Heart left ventricle (tissue), 13 donors: ENCODE measurements at regions not wholly inside any gene's neighbourhood (a gene's known extent, or its start where the extent isn't known, plus 50 kb on each side); places are given as distances from the start of the nearest gene placed in this dataset.

Experiments
- CTCF ChIP-seq, 12 donors: fragments of 200-600 bp; sonication (generic) in 4 of 12; IDR thresholded peaks; one replicate each; pipeline versions ENCODE4 v1.5.0 to v1.8.0; 2018 to 2022; ENCODE audit warnings: antibody characterized with exemption in 12 of 12, mild to moderate bottlenecking in 5 of 12
- POLR2A ChIP-seq, 2 donors: fragments of 450-650 bp; IDR thresholded peaks; one replicate each; pipeline ENCODE4 v1.6.1; 2017; ENCODE audit warnings: antibody characterized with exemption in 2 of 2, mild to moderate bottlenecking in 2 of 2, moderate library complexity in 2 of 2
- donor health status: ischemic (EF 13 %, LVEDD 7.1; RV severe dilation, severe dysfunction).
- donor health status: DM: no; HTN: yes; CAD: no.
- donor health status: DM: no; HTN: no; CAD: no.
- donor health status: ischemic (EF 25% LVEDD 6.9; RV normal size, moderate dysfunction).
- donor health status: ischemic (EF 25% LVEDD 5.7; RV mildly dilated, moderate dysfunction).
- donor health status: ischemic (EF 35%, LVEDD 5.7; RV mildly dilated, moderate dysfunction).
- donor health status: nonischemic (EF 11% LVEDD 7.7; RV severe dilation, severe dysfunction).
- donor health status: DM: yes; HTN: yes; CAD: no.
- donor health status: PGD.
- donor health status: ischemic (EF 29% LVEDD 5.4; RV normal size, mild dysfunction).
- donor health status: nonischemic (EF 23%, LVEDD 6.1; RV moderate dilation, normal function).

GRCh38 chr7:70919481-70920073, 212.4 kb upstream of the GALNT17 start:
- TF ChIP-seq CTCF (IDR thresholded peaks at IDR 0.05) (no peak), POLR2A (IDR thresholded peaks at IDR 0.05) (no peak)
